ENCODE measurements at regions not wholly inside any gene's neighbourhood (a gene's known extent, or its start where the extent isn't known, plus 50 kb on each side); places are given as distances from the start of the nearest gene placed in this dataset.

DNA sequence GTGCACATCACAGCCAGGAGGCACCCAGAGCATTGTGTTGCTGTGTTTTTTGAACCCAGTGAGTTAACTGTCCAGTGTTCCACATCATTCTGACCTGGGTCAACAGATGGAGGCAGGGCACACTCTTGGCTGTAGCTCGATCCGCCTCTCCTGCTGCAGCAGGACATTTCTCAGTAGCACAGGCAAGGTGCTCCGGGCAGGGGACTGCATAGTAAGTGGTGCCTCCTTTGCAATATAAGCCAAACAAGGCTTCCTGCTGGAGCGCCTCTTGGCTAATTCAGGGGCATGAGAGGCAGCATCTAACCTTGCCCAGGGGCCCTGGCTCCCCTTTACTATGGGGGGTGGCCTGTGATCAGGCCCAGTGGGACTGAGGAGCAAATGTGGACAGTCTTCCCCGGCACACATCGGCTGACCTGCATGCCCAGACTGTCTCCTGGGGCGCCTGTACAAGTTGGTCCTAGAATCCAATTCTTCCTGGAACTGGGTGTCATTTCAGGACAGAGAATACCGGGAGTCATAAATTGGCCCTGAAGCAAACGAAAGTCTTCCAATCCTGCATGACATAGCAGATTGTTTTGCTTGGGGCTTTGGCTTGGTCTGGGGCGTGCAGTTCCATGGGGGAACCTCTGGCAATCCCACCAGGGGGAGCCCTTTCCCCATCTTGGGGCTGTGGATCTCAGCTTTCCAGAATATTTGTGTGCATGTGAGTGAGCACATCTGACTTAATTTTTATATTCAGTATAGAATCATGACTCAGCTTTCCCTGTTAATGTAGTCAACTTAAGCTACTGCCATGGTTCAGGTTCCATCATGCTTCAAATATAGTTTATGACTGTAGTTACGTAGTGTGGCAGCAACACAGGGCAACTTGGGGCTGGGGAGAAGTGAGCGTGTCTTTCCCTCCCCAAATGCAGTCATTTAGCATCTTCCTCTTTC is 56.0 kb upstream of the DDR1 start (continued):
- TF ChIP-seq, protein P1, sequence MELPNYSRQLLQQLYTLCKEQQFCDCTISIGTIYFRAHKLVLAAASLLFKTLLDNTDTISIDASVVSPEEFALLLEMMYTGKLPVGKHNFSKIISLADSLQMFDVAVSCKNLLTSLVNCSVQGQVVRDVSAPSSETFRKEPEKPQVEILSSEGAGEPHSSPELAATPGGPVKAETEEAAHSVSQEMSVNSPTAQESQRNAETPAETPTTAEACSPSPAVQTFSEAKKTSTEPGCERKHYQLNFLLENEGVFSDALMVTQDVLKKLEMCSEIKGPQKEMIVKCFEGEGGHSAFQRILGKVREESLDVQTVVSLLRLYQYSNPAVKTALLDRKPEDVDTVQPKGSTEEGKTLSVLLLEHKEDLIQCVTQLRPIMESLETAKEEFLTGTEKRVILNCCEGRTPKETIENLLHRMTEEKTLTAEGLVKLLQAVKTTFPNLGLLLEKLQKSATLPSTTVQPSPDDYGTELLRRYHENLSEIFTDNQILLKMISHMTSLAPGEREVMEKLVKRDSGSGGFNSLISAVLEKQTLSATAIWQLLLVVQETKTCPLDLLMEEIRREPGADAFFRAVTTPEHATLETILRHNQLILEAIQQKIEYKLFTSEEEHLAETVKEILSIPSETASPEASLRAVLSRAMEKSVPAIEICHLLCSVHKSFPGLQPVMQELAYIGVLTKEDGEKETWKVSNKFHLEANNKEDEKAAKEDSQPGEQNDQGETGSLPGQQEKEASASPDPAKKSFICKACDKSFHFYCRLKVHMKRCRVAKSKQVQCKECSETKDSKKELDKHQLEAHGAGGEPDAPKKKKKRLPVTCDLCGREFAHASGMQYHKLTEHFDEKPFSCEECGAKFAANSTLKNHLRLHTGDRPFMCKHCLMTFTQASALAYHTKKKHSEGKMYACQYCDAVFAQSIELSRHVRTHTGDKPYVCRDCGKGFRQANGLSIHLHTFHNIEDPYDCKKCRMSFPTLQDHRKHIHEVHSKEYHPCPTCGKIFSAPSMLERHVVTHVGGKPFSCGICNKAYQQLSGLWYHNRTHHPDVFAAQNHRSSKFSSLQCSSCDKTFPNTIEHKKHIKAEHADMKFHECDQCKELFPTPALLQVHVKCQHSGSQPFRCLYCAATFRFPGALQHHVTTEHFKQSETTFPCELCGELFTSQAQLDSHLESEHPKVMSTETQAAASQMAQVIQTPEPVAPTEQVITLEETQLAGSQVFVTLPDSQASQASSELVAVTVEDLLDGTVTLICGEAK (IDR thresholded peaks at IDR 0.05) = 0 out of 2 replicates have a peak, but pooled peaks have one; percentile 47
- TF ChIP-seq, protein P1 (CRISPR knock-in tag; IDR thresholded peaks at IDR 0.05) = no peak
- TF ChIP-seq ZNF75A (CRISPR knock-in tag; IDR thresholded peaks at IDR 0.05) (peak; percentile 49; the same call in 1 of the 2 replicates), KLF13 (tag; IDR thresholded peaks at IDR 0.05; ENCODE audit: borderline replicate concordance, low read depth) (0 out of 2 replicates have a peak, but pooled peaks have one; percentile 42), ZNF175 (CRISPR knock-in tag; IDR thresholded peaks at IDR 0.05; ENCODE audit: low read depth) (0 out of 2 replicates have a peak, but pooled peaks have one; percentile 35), TCF3 (CRISPR knock-in tag; IDR thresholded peaks at IDR 0.05) (peak; percentile 42; the same call in 1 of the 2 replicates)
- TF ChIP-seq, protein P2, sequence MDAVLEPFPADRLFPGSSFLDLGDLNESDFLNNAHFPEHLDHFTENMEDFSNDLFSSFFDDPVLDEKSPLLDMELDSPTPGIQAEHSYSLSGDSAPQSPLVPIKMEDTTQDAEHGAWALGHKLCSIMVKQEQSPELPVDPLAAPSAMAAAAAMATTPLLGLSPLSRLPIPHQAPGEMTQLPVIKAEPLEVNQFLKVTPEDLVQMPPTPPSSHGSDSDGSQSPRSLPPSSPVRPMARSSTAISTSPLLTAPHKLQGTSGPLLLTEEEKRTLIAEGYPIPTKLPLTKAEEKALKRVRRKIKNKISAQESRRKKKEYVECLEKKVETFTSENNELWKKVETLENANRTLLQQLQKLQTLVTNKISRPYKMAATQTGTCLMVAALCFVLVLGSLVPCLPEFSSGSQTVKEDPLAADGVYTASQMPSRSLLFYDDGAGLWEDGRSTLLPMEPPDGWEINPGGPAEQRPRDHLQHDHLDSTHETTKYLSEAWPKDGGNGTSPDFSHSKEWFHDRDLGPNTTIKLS (IDR thresholded peaks at IDR 0.05; ENCODE audit: borderline replicate concordance, low read depth) = peak; percentile 50; the same call in 1 of the 2 replicates
- TF ChIP-seq, protein P3, sequence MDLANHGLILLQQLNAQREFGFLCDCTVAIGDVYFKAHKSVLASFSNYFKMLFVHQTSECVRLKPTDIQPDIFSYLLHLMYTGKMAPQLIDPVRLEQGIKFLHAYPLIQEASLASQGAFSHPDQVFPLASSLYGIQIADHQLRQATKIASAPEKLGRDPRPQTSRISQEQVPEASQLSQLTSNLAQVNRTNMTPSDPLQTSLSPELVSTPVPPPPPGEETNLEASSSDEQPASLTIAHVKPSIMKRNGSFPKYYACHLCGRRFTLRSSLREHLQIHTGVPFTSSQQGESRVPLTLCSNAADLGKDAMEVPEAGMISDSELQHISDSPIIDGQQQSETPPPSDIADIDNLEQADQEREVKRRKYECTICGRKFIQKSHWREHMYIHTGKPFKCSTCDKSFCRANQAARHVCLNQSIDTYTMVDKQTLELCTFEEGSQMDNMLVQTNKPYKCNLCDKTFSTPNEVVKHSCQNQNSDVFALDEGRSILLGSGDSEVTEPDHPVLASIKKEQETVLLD (IDR thresholded peaks at IDR 0.05) = 0 out of 2 replicates have a peak, but pooled peaks have one; percentile 17

All from K562 (cell line).